ENCODE measurements at regions not wholly inside any gene's neighbourhood (a gene's known extent, or its start where the extent isn't known, plus 50 kb on each side); places are given as distances from the start of the nearest gene placed in this dataset.
"Not testable (repeated sequence)": the region's sequence is repeated elsewhere in the genome, so short reads cannot be mapped to it uniquely, and the experiment has no call there.

- no peak for DNase-seq (ENCODE audit: low read depth)
These were observed 462.8 kb downstream of the GXYLT1 start for GRCh38 chr12:41681898-41682297.

GRCh38 chr12:41680155-41680554 lies 464.5 kb downstream of the GXYLT1 start:
- DNase-seq (ENCODE audit: low read depth), result no peak

DNA sequence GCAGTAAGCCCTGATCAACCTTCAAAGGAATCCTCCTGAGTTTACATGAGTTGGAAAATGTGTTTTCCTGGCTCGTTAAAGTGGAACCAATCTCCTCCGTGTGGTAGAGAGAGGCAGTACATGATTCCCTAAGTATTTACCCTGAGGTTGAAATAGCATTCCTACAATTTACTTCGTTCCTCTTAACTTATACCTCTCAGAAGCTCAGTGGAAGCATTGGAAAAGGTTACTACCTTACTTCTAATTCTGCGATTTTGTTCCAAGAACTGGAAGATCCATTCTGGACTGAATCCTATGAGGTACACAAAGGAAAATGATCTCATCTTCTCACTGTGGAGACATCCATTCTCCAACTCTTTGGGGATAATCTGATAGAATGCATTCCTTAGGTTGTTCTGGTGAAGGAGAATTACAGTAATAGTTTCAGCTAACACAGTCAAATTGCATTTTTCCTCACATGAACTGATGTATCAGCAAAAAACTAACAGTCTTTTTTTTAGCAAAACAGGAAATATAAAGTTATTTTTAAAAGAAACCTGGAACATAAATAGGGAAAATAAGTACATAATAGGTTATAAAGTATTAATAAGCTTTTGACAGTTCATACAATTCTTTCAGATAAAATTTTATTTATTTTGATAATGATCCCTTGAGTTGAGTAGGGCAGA lies 475.6 kb downstream of the PDZRN4 start:
- DNase-seq (ENCODE audit: low read depth), result peak; percentile 79

DNA sequence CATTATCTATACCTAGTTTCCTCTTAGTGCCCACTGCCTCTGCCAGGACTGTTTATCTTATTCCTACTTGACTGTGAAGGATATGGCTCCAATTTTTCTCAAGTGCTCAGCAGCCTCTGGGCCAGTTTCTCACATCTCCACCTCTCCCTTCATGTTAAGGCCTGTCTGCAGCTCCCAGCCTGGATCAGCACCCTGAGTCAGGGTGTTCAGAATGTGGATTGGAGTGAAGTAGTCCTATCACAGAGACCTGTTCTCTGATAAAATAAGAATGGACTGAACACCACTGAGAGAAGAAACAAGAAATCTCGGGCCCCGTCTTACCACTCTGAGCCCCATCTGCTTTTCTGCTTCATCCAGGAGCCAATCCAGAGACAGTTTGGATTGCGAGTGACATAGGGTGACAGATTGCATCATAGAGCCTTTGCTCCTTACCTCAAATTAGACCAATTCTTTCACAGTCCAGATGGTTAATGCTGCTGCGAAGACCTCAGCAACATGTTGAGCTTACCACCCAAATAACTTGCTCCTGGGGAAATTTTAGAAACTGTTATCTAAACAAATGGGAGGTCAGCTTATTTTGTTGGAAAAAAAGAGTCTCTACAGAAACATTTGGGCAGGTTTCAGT lies 473.1 kb downstream of the PDZRN4 start:
- DNase-seq (ENCODE audit: low read depth), result no peak

DNA sequence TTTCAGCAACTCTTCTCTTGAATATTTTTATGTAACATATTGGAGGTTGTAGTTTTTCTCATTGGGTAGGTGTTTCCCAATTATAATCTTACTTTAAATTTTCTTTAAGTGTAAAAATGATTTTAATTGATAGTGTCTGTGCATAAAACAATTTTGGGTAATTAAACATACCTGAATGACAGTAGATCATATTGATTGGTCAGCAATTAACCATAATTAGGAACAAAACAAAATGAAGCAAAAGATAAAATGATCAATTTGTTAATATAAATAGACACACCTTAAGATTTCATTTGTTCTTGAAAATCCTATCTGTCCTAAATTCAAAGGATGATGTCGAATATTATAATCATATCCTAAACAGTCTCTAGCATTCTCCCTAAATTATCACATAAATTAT lies 468.3 kb downstream of the PDZRN4 start:
- no peak for DNase-seq (ENCODE audit: low read depth)

GRCh38 chr12:41653386-41654326 lies 465.5 kb downstream of the PDZRN4 start:
- DNase-seq (ENCODE audit: low read depth), result no peak

GRCh38 chr12:41652981-41653380 lies 464.9 kb downstream of the PDZRN4 start:
- no peak for DNase-seq (ENCODE audit: low read depth)

GRCh38 chr12:41645624-41646023 lies 457.5 kb downstream of the PDZRN4 start:
- no peak for DNase-seq (ENCODE audit: low read depth)

GRCh38 chr12:41642808-41643207 lies 454.7 kb downstream of the PDZRN4 start:
- DNase-seq (ENCODE audit: low read depth), result not testable (repeated sequence)

DNA sequence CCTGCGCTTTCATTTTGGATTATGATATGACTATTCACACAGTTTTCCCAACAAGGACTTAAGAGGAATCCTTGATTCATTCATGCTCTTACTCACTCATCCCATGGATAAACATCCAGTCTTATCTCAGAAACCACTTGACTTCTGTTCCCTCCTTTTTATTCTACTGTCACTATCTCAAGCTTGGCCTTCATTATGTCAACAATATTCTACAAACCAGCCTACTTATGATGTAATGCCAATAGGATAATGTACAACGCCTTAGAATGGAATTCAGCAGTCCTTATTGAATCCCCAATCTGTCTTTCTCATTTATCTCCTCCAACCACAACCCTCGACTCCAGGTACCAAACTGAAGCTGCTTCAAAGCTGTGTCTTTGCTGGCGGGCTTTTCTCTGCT lies 448.5 kb downstream of the PDZRN4 start:
- DNase-seq (ENCODE audit: low read depth), result no peak

GRCh38 chr12:41635626-41636364 lies 447.7 kb downstream of the PDZRN4 start:
- DNase-seq (ENCODE audit: low read depth), result no peak

GRCh38 chr12:41634091-41634490 lies 446.0 kb downstream of the PDZRN4 start:
- no peak for DNase-seq (ENCODE audit: low read depth)

DNA sequence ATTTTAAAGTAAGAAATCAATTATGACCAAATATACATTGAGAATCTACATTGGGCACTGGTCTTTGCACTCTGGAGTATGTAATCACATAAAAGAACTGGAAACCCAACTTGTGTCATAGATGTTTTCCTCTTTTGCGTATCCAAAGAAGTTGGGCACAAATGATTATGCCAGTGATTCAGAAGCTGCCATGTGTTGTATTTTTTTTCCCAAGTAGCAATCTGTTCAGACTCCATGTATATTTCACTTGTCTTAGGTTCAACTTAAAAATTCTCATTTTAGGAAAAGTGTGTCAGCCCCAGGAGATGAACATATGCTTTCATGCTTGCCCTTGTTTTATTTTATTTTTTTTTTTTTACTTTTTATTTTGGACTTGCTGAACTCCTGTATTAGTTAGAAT lies 441.5 kb downstream of the PDZRN4 start:
- DNase-seq (ENCODE audit: low read depth), result no peak

- no peak for DNase-seq (ENCODE audit: low read depth)
These were observed 439.4 kb downstream of the PDZRN4 start for GRCh38 chr12:41627476-41627875.

DNA sequence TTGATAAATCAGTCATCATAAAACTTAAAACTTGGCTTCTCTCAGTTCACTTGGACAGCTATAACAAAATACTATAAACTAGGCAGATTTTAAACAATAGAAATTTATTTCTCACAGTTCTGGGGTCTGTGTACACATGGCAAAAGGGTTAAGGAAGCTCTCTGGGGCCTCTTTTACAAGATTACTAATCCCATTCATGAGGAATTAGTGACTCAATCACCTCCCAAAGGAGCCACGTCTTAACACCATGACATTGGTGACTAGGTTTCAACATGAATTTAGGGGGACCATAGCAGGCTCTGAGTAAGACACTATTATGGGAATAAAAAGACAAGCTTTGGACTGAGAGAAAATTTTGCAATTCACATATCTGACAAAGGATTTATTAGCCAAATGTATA lies 436.5 kb downstream of the PDZRN4 start:
- no peak for DNase-seq (ENCODE audit: low read depth)
